ENCODE measurements at regions not wholly inside any gene's neighbourhood (a gene's known extent, or its start where the extent isn't known, plus 50 kb on each side); places are given as distances from the start of the nearest gene placed in this dataset.

GRCh38 chr4:18736551-18736950 is 715.0 kb upstream of the LCORL start:
- no peak for DNase-seq (ENCODE audit: low read depth)
- no peak for TF ChIP-seq CTCF (conservative IDR thresholded peaks at IDR 0.05; ENCODE audit: control insufficient read depth, insufficient read depth, low read depth, low read length)
- no peak overlapping the region for H3K4me3 ChIP-seq (ENCODE audit: control insufficient read depth, low read depth, low read length)

GRCh38 chr4:18735740-18736268 is 714.2 kb upstream of the LCORL start:
- TF ChIP-seq CTCF (conservative IDR thresholded peaks at IDR 0.05; ENCODE audit: control insufficient read depth, insufficient read depth, low read depth, low read length), result no peak
- no peak overlapping the region for H3K4me3 ChIP-seq (ENCODE audit: control insufficient read depth, low read depth, low read length)
- DNase-seq (ENCODE audit: low read depth), result no peak

- H3K4me3 ChIP-seq (ENCODE audit: control insufficient read depth, low read depth, low read length), result no peak overlapping the region
Observed at GRCh38 chr4:18734405-18734804, 712.9 kb upstream of the LCORL start.

GRCh38 chr4:18733961-18734360 is 712.4 kb upstream of the LCORL start:
- H3K4me3 ChIP-seq (ENCODE audit: control insufficient read depth, low read depth, low read length), result no peak overlapping the region
- no peak for DNase-seq (ENCODE audit: low read depth)
- no peak for TF ChIP-seq CTCF (conservative IDR thresholded peaks at IDR 0.05; ENCODE audit: control insufficient read depth, insufficient read depth, low read depth, low read length)

More at GRCh38 chr4:18734405-18734804, 712.9 kb upstream of the LCORL start:
- no peak for TF ChIP-seq CTCF (conservative IDR thresholded peaks at IDR 0.05; ENCODE audit: control insufficient read depth, insufficient read depth, low read depth, low read length)
- DNase-seq (ENCODE audit: low read depth), result no peak

- no peak for TF ChIP-seq CTCF (conservative IDR thresholded peaks at IDR 0.05; ENCODE audit: control insufficient read depth, insufficient read depth, low read depth, low read length)
- H3K4me3 ChIP-seq (ENCODE audit: control insufficient read depth, low read depth, low read length), result no peak overlapping the region
- DNase-seq (ENCODE audit: low read depth), result no peak
Observed at GRCh38 chr4:18722748-18723191, 701.2 kb upstream of the LCORL start.

- no peak for DNase-seq (ENCODE audit: low read depth)
- TF ChIP-seq CTCF (conservative IDR thresholded peaks at IDR 0.05; ENCODE audit: control insufficient read depth, insufficient read depth, low read depth, low read length), result no peak
- H3K4me3 ChIP-seq (ENCODE audit: control insufficient read depth, low read depth, low read length), result no peak overlapping the region
Observed at GRCh38 chr4:18698119-18698883, 676.7 kb upstream of the LCORL start.
